Retinal pigment epithelial cell (primary cell): ENCODE measurements at regions not wholly inside any gene's neighbourhood (a gene's known extent, or its start where the extent isn't known, plus 50 kb on each side); places are given as distances from the start of the nearest gene placed in this dataset.
"Not testable (repeated sequence)": the region's sequence is repeated elsewhere in the genome, so short reads cannot be mapped to it uniquely, and the experiment has no call there.

Source experiments
- DNase-seq: peaks from one replicate; pipeline ENCODE4 v3.0.0-alpha.2; 2010; ENCODE audit warnings: low read depth
- H3K4me3 ChIP-seq: 2 replicates; pipeline ENCODE4 v1.5.1; 2011; ENCODE audit warnings: mild to moderate bottlenecking, low read length, control low read depth, moderate library complexity
- CTCF ChIP-seq: conservative IDR thresholded peaks from 2 replicates; pipeline ENCODE4 v1.5.1; 2011; ENCODE audit warnings: low read depth, low read length, control low read depth, inconsistent platforms

DNA sequence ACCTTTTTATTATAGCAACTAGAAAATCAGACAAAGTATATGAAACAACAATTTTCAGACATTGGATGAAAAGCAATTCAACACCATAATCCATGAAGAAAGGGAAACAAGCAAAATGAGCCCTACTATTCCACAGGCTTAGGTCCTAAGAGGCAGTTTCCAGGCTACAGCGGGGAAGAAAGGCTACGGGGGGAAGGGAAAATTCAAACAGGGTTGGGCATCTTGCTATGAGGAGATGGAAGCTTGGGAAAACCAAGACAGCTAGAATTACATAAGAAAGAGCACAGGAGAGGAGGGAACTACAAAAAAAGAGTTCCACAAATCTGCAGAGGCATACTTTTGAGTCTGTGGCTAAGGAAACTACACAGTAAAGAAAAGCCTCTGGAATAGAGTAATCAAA, 356.0 kb upstream of the CLEC14A start:
- TF ChIP-seq CTCF = no peak
- DNase-seq = no peak

DNA sequence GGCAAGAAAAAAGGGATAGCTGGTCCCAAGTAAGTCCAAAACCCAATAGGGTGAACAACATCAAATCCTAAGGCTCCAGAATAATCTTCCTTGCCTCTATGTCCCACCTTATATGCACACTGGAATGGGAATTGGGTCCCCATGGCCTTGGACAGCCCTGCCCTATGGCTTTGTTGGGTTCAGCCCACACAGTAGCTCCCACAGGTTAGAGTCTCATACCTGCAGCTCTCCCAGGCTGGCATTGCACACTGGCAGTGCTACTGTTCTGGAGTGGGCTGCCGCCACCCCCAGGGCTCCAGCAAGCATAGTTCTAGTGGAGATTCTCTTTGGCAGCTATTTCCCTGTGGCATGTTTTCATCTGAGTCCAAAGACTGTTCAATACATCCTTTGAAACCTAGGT, 352.4 kb upstream of the CLEC14A start:
- H3K4me3 ChIP-seq = no peak overlapping the region
- TF ChIP-seq CTCF = no peak

More for the DNA sequence above, 356.0 kb upstream of the CLEC14A start:
- H3K4me3 ChIP-seq = no peak overlapping the region

DNA sequence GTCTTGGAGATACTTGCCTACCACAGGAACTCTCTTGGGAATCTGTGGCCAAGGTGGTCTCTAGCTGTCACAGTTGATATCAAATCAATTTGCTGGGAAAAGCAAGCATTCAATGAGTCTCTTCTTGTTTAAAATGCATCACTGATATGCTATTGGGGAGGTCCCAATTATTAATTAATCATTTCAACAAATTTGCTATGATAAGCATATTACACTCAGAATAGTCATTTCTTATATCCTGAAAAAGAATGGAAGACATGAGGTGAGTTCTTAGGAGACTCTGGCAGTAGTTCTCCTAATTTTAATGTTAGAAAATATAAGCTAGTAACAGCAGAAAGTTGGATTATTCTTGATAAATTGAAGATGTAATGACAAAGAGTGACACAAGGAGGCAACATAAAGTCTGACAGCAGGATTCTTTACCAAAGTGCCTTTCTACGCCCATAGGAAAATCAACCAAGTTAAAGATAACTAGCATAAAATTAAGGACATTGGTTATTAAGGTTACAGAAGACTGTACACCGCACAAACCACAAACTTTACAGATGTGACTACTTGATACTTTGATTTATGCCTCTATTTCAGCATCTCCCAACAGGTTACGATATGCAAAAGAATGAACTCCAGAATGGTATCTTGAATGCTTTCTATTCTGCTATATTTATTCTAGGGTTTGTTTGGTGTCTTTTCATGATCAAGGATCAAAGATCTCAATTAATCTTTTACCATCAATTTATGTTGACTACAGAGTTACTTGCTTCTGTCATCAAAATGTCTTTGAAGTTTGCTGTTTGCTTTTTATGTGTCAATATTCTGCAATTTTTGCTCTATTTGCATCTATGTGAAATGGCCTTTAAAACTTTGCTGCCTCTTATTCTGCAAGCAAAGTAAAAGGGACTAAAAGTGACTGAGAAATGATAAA, 349.6 kb upstream of the CLEC14A start:
- peak; percentile 36 for TF ChIP-seq CTCF
- no peak for DNase-seq
- no peak overlapping the region for H3K4me3 ChIP-seq

More for the DNA sequence above, 352.4 kb upstream of the CLEC14A start:
- DNase-seq = no peak

DNA sequence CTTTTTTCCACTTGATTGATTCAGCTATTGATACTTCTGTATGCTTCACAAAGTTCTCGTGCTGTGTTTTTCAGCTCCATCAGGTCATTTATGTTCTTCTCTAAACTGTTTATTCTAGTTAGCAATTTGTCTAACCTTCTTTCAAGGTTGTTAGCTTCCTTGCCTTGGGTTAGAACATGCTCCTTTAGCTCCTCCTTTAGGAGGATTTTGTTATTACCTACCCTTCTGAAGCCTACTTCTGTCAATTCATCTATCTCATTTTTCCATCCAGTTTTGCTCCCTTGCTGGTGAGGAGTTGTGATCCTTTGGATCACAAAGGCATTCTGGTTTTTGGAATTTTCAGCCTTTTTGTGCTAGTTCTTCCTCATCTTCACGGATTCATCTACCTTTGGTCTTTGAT, 344.7 kb upstream of the CLEC14A start:
- DNase-seq, H3K4me3 ChIP-seq: not testable (repeated sequence)
- TF ChIP-seq CTCF = peak; percentile 41

DNA sequence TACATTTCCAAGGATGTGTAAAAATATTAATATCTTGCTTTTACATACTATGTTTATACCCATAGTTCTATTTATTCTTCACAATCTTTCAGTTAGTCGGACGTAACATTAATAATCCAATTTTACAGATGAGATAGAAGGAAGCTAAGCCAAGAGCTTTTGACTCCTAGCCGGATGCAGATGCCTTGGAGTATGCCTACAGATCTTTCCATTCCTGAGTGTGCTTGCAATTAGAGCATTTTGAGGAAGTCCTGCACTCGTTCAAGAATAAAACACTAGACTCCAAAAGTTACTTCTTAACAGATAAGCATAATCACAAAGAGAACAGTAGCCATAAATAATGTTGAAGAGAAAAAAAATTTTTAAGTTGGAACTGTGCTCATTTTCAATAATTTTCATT, 337.6 kb upstream of the CLEC14A start:
- no peak for DNase-seq
- H3K4me3 ChIP-seq = no peak overlapping the region
- TF ChIP-seq CTCF = no peak

DNA sequence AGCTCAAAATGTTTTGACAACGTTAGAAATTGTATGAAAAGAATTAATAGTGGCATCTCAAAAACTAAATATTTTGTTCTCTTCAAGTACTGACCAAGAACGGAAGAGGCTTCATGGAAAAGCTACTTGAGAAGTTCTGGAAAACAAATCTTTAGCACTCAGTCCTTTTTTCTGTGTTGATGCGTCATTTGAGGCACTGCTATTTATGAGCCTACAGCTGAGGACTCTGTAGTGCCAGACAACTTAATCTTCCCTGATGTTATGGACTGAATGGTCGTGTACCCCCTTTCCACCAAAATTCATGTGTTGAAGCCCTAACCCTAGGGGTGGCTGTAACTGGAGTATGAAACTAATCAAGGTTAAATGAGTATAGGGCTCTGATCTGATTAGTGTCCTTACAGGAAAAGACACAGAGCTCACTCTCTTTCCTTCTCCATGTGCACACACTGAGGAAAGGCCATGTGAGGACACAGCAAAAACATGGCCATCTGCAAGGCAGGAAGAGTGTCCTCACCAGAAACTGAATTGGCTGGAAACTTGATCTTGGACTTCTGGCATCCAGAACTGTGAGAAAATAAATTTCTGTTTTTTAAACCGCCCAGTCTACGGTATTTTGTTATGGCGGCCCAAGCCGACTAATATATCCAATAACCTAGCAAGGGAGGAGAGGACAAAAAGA, 337.0 kb upstream of the CLEC14A start:
- no peak overlapping the region for H3K4me3 ChIP-seq
- DNase-seq = no peak
- no peak for TF ChIP-seq CTCF
